ENCODE measurements at regions not wholly inside any gene's neighbourhood (a gene's known extent, or its start where the extent isn't known, plus 50 kb on each side); places are given as distances from the start of the nearest gene placed in this dataset.

- H4K20me1 ChIP-seq (replicated peaks in 1 of 2; ENCODE audit: control insufficient read depth in 1 of 2, insufficient read depth in 2 of 2, low read length in 2 of 2): no peaks in the 10 kb centered on the region
- no peak overlapping the region for H3K23ac ChIP-seq (ENCODE audit: insufficient read length)
- no peak overlapping the region for H2BK20ac ChIP-seq (ENCODE audit: low read length)
- H2BK15ac ChIP-seq (ENCODE audit: low read length): no peak overlapping the region
- H3K9ac ChIP-seq (replicated peaks in 1 of 4; ENCODE audit: extremely low read depth in 1 of 4, low read depth in 3 of 4, low read length in 3 of 4): no peak overlapping the region
- no peak overlapping the region for H4K91ac ChIP-seq (replicated peaks; ENCODE audit: insufficient read length, low read length)
- H2BK12ac ChIP-seq (ENCODE audit: low read depth, low read length): no peak overlapping the region
- H3K4me1 ChIP-seq (replicated peaks in 1 of 4; ENCODE audit: control insufficient read depth in 3 of 4, insufficient read depth in 4 of 4, low read length in 3 of 4): no peaks in the 10 kb centered on the region
- H3K4me3 ChIP-seq (ENCODE audit: extremely low read depth in 1 of 4, insufficient read depth in 2 of 4, low read depth in 3 of 4, low read length in 4 of 4): no peak overlapping the region
- H3K79me2 ChIP-seq (ENCODE audit: control insufficient read depth in 1 of 2, insufficient read depth in 2 of 2, low read length in 2 of 2): no peaks in the 10 kb centered on the region
- H3K14ac ChIP-seq (ENCODE audit: insufficient read length): no peak overlapping the region
- no peak overlapping the region for H2AK5ac ChIP-seq (ENCODE audit: low read depth, low read length)
- H3K36me3 ChIP-seq (ENCODE audit: control insufficient read depth in 2 of 4, insufficient read depth in 4 of 4, low read length in 3 of 4): no peaks in the 10 kb centered on the region
- H2AFZ ChIP-seq (ENCODE audit: low read length): no peak overlapping the region
- 91% methylated on average over 6 of the region's 6 CpGs; no CpG with 5 or more reads in 1 of the 2 experiments for WGBS, 2 experiments (ENCODE audit: extremely low coverage in 1 of 2, insufficient coverage in 1 of 2, insufficient read length in 1 of 2, insufficient replicate concordance in 2 of 2, low coverage in 1 of 2, low lambda C conversion rate in 2 of 2, missing lambda C conversion rate in 1 of 2)
- no peak for DNase-seq (ENCODE audit: low read depth in 1 of 2, low spot score in 2 of 2)
- CTCF ChIA-PET (ENCODE audit: partially characterized antibody): no interaction called here
- no peaks in the 10 kb centered on the region for H3K23me2 ChIP-seq (ENCODE audit: low read depth, low read length)
- TF ChIP-seq BACH1 (IDR thresholded peaks at IDR 0.05; ENCODE audit: low read length) (no peak), SRF (IDR thresholded peaks at IDR 0.05; ENCODE audit: low read depth, low read length) (no peak), NRF1 (IDR thresholded peaks at IDR 0.05; ENCODE audit: low read depth, low read length) (no peak), CEBPB (IDR thresholded peaks at IDR 0.05; ENCODE audit: low read depth, low read length) (no peak)
- no peak overlapping the region for H3K4ac ChIP-seq (replicated peaks; ENCODE audit: insufficient read length, low read depth, low read length)
- no peaks in the 10 kb centered on the region for H3K9me3 ChIP-seq (ENCODE audit: insufficient read depth in 2 of 2, low read depth in 1 of 2, low read length in 1 of 2)
- H2BK5ac ChIP-seq (ENCODE audit: low read depth, low read length): no peak overlapping the region
- no peak overlapping the region for H2BK120ac ChIP-seq (replicated peaks; ENCODE audit: low read depth, low read length)
- POLR2A ChIA-PET (ENCODE audit: partially characterized antibody): no interaction called here
- no peak overlapping the region for H3K18ac ChIP-seq (ENCODE audit: extremely low read depth, low read length)
- no peak overlapping the region for H3K27ac ChIP-seq (ENCODE audit: low read depth, low read length)
- H4K5ac ChIP-seq (ENCODE audit: insufficient read length, low read depth, low read length): no peak overlapping the region
- H3K4me2 ChIP-seq (ENCODE audit: insufficient read depth in 1 of 2, low read depth in 2 of 2, low read length in 2 of 2): no peak overlapping the region
- FAIRE-seq: no peak
- no peaks in the 10 kb centered on the region for H3K79me1 ChIP-seq (ENCODE audit: low read depth, low read length)
- H3K27me3 ChIP-seq (replicated peaks in 1 of 4; ENCODE audit: control insufficient read depth in 3 of 4, extremely low read depth in 1 of 4, insufficient read depth in 3 of 4, low read length in 3 of 4): no peaks in the 10 kb centered on the region
- no peak overlapping the region for H3K56ac ChIP-seq (replicated peaks; ENCODE audit: insufficient read length, low read depth, low read length)
- no peak overlapping the region for H4K8ac ChIP-seq (ENCODE audit: extremely low read depth, insufficient read depth, low read length)
These were observed 292.9 kb upstream of the MYT1L start for GRCh38 chr2:2623939-2624338.

Data from H1 (cell line).